Astrocyte of the hippocampus (primary cell): ENCODE measurements at regions not wholly inside any gene's neighbourhood (a gene's known extent, or its start where the extent isn't known, plus 50 kb on each side); places are given as distances from the start of the nearest gene placed in this dataset.
A peak's percentile ranks its signal among the peaks of the same experiment; 100 is the strongest.

Source experiments
- DNase-seq: peaks from one replicate; pipeline ENCODE4 v3.0.0; 2011; ENCODE audit warnings: low read depth, low spot score

DNA sequence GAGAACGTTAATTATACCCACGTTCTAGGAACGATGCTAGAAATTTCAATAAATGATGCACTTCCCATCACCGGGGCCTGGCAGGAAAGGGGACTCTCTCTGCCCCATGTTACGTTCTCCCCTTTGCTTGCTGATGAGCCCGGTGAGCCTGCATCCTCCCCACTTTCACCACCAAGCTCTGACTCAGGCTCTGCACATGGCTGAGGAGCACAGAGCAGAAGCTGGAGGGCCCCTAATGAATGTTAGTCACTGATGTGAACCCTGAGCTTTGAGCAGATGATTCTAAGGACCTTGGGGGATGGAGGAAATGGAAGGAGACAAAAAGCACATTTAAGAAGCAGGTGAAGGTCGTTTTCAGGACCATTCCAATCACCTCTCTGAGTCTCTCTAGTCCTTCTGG, 468.2 kb upstream of the ARID1B start:
- DNase-seq: no peak

DNA sequence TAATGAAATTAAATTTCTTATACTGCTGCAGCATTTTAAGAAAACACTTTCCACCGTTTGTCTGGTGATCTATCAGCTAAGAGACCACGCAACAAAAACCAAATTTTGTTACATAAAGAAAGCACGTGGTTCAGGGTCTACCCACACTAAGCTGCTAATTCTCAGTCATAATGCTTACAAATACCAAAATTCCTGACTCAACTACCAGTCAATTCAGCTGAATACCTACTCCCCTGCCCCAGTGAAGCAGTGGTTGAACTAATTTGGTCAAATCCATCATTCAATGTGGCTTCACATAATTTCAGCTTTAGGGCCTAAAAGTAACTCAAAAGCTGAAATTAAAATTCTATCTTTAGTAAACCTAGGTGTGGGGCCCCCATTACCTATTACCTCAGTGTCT, 468.6 kb upstream of the ARID1B start:
- DNase-seq: no peak

DNA sequence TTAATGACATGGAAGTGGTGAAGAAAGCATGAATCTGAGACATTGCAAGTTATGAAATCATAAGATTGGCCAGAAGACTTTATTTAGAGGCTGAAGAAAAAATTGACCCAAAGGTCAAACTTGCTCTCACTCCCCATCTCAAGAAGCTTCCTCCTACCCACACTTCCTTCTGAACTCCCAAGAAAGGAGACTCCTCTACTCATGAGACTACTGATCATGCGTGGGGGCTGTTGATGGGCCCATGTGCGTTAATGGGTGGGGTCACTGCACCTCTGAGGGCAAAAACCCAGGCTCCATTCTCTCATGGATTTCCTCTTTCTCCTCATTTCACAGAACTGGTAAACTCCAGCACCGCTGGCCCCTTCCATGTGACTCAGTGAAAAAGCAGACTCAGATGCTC, 470.6 kb upstream of the ARID1B start:
- DNase-seq: no peak

DNA sequence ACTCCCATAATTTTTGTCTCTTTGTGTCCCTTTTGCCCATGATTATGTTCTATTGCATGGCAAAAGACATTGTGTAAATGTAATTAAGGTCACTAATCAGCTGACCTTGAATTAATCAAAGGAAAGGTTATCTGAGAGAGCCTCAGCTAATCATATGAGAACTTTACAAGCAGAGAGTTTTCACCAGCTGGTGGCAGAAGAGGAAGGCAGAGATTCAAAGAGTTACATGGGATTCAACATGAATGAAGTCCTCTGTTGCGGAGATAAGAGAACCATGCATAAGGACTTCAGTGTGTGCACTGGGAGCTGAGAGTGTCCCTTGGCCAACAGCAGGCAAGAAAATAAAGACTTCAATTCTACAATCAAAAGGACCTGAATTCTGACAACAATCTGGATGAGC, 494.1 kb upstream of the ARID1B start:
- DNase-seq: no peak

DNA sequence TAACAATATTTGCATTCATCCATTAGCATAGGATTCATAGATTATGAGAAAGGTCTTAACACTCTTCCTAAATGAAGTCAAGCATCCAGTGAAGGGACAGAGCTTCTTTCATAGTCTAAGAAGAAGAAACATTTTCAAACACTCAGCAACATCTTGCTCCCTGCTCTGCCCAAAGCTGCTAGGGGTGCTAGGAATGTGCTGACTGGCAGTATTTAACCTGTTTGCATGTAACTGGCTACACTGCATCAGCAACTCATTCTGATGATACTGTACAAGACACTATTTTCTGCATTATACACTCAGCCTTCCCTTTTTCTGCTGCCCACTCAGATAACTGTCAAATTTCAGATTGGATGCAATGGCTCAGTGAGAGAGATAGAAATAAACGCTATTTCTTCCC, 495.1 kb upstream of the ARID1B start:
- no peak for DNase-seq

DNA sequence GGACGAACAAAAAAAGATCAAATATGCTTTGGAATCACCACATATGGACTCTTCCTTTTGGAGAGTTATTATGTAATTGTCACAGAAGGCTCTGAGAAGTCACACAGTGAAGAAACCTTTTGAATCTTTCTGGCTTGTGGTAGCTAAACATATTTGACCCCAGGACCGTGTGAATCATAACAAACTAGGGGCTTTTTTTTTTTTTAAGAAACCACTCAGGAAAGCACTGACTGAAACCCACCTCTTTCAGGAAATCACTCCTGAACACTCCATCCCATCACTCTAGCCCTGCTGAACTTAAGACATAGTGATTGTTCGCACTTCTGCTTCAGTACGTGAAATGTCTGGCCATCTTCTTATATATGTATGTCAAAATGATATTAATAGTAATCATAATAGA, 495.9 kb upstream of the ARID1B start:
- DNase-seq: no peak

DNA sequence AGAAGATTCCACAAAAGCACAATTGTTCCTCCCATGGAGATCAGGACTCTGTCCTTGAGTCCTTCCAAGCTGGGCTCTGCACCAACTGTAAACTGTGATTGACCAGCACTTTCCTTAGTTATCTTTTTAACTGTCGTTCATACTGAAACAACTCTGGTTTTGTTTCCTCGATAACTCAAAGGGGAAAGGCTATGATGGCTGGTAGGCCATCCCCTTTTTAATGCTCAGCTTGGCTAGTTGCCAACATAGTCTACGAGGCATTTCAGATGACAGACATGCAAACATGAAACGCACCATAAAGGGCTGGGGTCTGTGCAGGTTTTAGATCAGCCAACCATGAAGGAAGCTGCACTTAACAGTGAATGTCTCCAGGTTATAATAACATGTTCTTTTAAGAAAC, 497.1 kb upstream of the ARID1B start:
- no peak for DNase-seq

DNA sequence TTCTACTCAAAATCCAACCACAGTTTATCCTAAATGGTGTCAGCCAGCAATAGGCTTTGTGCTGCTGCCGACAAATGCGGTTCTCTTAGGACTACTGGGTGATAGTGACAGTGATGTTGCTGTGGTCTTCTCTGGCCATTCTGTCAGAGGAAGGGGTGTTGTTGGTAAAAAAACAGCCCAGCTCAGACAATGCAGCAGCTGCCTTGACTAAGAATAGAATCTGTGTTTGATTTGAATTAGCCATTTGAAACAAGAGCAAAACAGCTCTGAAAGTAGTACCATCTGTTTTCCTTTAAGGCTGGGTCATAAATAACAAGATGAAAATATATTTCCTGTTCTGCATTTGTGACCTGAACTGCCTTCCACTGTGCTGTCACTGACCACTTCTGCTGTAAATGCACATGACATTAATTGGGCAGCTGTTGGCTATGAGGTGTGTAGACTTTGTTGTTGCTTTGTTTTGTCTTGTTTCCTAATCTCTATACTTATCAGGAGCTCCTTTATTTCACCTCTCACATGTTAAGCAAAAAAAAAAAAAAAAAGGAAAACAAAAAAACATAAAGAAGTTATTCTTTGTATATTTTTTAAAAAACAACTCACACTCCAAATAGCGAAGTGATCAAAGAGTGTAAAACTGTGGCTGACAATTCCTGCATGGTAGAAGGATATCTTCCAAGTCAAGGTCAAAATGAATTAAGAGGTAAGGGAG, 497.8 kb upstream of the ARID1B start:
- DNase-seq: no peak

DNA sequence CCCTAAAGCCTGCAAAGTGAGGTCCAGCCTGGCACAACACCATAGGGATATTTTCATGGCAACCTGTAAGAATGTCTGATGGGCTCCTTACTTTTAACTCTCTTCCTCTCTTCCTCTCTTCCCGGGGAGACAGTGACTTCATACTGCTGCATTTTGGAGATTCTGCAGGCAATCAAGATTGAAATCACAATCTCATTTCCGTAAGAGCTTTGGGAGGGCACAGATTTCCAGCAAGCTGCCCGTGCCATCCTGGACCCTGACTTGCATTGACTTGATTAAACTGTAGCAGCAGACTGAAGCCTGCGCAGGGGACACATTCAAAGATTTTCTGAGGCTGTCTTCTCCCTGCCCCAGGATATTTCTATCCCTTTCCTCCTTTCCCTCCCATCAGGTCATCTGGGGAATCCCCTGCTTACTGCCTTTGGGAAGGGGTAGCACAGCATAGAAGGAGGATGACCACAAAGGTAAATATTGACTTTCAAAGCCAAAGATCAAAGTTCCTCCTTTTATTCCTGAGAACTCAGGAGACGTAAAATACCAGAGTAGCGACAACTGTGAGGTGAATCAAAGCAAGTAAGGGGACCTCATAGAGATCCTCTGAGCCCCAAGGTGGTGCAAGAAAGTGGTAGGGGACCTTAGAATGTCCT, 504.0 kb upstream of the ARID1B start:
- no peak for DNase-seq

DNA sequence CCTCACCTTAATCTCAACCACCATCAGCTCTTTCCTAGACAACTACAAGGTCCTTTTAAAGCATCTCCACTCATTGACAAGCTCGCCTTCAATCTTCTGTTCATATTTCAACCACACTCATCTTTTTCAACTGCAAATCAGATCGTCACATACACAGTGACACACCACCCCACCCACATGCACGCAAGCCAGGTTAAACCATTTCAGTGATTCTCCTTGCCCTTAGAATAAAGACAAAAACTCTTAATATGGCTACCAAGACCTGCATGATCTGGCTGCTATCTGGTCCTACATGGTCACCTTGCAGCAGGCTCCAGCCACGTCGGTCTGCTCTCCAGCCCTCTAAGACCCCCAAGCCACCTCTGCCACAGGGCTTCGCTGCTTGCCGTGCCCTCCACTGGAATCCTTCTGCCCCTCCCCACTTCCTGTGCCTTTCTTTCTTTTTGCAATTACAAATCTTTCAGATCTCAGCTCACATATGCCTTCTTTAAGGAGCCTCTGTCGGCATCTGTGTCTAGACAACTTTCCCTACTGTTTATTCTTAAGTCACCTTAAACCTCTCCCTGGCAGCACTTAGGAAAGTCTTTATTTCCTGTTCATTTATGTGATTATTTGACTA, 507.3 kb upstream of the ARID1B start:
- no peak for DNase-seq

DNA sequence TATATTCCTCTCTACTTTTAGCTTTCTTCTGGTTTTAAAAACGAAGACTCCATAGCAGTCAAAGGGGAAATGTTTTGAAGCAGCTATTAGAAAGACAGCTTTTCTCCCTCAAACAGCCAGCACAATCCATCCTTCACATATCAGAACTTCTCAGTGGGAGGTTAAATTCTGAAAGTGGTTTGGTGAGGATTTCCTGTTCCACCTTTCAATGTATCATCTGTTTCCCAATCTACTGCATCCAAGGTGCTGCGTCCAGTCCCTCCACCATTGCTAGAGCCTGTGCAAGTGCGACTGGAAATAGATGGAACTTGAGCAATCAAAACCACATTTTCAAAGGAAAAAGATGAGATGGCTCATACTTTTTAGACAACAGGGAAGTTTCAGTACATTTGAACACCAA, 508.3 kb upstream of the ARID1B start:
- DNase-seq: no peak

DNA sequence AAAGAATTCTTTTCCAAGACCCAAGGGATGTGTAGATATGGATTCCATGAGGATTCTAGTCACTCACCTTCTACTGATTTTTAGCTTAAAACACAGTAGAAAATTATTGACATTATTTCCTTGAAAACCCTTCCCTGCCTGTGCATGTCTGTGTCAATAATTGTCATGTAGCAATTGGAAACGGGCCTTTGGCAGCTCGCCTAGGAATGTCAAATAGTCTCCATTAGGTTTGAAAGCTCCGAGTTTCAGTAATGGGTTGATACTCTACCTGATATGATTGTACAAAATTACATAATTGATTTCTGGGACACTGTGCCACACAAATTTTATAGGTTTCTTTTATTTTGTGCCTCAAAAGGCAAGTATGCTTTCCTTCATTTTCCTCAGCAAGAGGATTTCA, 515.2 kb upstream of the ARID1B start:
- peak; percentile 7 for DNase-seq

DNA sequence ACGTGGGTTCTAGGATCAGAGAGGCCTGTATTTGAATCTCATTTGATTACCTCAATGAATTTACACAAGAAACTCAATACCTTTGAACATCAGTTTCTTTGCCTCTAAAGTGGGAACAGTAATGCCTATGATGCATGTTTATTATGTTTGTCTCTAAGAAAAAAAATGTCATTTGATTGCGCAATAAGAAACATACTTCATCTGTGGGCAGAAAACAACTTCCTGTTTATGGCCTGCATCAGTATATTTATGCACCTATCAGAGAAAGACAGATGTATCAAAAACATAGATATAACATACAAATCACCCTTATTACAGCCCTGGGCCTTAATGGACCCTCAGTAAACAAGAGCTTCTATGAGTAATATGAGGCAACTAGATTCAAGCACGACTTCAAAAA, 516.4 kb upstream of the ARID1B start:
- no peak for DNase-seq

DNA sequence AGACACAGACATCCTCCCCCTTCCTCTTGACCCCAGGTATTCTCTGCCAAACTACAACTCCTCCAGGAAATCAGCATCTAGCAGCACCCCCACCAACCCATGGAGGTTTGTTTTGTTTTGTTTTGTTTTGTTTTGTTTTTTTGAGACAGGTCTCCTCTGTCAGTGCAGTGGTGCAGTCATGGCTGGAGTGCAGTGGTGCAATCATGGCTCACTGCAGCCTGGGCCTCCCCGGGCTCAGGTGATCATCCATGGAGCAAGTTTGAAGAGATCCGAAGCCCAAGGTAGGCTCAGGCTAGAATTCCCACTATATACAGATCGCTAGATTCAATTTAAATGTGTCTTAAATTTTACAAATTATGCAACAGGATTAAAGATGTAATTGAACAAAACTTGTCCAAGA, 518.2 kb upstream of the ARID1B start:
- DNase-seq: no peak

DNA sequence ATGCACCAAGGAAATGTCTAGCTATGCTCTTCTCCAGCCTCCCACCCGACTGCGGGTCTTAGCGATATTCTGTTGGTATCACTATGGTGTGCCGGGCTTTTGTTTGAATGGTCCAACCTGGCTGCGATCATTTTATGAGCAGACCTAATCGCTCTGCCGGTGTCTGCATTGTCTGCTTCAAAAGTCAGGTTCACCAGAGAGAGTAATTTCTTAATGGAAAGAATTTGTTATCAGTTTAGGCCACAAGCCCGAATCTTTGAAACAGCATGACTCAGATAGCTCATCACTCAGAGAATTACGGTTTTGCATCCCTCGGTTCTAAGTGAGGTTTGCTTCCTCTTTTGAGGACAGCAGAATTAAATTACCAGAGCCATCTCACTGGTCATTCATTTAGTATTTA, 521.0 kb upstream of the ARID1B start:
- no peak for DNase-seq

DNA sequence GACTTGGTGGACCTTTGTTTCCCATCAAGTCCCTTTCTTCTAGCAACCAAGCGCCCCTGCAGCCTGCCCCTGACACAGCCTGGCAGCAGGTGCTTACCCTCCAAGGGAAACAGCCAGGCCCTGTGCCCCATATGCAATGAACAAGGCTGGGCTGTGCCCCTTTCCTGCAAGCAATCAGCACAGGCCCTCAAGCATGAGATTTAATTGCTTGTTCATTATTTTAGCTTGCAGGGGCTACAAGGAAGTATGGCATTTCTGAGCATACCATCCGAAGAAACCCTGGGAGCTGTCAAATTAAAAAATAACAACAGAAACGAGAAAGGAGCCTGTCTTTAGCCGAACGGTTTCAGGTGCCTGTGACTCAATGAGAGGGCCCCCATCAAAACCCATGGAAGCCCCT, 522.9 kb upstream of the ARID1B start:
- DNase-seq: no peak

DNA sequence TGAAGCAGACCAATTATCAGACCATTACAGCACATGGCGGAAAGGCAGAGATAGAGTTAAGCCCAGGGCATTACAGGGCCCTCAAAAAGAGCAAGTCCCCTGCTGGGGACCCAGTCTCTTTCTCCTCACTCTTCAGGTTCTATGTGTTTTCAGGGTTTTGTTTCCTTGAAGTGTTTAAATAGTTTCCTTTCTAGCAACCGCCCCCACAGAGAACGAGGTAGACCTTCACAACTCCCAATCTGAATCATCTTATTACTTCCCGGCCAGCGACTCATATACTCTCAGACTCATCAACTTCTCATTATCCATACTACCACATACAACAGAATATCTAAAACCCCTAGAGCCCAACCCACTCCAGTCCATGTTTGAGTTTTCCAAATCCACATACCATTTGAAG, 526.6 kb upstream of the ARID1B start:
- DNase-seq: no peak

DNA sequence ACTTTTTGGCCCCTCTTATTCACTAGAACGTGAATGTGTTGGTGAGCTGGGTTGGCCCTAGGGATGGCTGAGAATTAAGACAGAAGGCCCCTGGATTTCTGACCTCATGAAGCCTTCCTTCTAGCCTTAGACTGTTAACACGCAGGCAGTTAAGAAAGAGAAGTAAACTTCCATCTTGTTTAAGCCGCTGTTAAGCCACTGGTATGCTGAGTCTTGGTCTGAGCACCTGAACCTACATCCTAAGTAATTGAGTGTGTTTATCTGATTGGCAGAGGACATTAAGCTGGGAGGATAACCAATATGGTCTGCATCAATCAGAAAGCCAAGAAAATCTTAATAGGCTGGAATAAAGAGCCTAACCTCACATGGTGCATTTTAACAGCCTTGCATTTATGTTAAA, 535.0 kb upstream of the ARID1B start:
- DNase-seq: no peak

DNA sequence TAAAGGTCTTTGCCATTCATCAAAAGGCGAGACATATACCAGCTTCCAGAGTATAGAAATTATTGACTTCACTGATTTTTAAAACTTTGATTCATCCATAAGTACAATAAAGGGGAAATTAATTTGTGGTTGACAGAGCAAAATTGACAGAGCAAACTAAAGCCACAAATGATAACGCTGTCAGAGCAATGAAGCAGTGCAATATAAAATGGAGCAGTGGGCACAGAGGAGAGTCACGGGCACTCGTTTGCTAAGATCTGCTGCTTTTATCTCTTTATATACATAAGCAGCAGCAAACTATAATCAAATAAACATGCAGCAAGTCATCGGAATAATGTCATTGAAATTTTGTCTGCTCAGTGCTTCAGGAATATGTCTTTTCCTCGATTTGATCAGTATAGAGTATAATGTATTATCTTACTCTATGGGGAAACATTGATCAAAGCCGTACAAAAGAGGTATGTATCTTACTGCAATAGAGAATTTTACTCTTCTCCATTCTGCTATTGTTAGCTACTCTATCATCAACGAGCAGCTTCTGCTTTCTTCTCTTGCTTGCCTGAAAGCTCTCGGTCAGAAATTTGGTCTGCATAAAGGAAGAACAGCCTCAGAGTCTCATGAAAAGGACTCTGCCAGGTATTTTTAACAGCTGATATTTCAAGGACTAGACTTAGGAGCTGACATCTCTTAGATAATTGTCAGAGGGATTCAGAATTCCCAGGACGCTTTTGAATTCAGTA, 546.0 kb upstream of the ARID1B start:
- DNase-seq: no peak

DNA sequence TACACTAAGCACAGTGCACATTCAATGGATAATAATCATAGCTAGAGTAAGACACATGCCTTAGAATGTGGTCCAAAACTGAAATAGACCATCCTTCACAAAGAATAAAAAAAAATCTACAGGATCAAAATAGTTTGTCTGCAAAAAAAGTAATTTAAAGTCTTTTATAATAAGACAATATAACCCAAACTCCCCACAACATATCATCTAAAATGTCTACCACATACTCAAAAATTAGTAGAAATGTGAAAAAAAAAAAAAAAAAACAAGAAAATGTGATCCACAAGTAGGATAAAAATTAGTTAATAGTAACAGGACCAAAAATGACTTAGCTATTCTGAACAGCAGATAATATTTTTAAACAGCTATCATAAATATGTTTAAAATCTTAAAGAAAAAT, 557.2 kb upstream of the ARID1B start:
- DNase-seq: no peak

DNA sequence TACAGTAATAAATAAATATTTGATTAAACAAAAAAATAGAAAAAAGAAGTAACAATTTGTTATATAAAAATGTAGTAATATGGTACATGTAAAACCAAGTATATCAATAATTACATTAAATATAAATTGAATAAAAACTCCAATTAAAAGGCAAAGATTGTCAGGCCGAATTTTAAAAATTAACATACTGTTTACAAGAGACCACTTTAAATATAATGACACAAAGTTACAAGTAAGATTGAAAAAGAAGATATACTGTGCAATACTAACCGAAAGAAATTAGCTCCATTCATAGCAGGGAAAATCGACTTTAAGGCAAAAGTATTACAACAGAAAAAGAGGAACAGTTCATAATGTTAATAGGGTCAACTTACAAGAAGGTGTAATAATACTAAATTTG, 571.5 kb upstream of the ARID1B start:
- DNase-seq: no peak

DNA sequence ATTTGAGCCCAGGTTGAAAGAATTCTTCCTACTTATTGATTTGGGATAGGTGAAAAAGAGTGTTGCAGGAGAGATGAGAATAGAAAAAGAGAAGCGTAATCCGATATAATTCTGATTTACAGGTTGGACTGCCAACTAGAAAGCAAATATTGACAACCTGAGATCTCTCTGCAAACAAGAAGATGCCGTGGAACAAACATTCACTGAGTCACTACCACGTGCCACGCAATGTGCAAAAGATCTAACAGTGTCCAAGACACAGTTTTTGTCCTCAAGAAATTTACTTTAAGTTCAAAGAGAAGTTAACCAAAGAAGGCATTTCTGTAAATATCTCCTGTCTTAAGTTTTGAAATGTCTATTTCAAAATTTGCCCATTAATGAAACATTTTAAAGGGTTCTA, 578.0 kb upstream of the ARID1B start:
- DNase-seq: no peak

DNA sequence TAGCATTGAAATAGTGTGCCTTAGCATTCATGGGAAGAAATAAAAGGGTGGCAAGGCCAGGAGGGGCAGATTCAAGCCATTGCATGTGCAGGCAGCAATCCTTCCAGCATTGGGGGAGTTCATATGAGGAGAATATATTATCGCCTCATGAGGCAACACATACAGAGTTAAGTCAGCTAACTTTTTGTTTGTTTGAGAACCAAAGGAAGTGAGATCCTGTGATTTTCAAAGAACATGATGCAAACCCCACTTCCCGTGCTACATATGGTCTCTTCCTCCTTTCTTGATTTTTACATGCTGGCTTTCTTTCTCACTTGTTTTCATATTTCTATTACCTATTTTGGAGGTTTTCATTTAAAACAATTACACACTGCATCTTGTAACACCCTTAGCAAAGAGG, 579.7 kb upstream of the ARID1B start:
- no peak for DNase-seq
